HEK293T (cell line): ENCODE measurements at regions not wholly inside any gene's neighbourhood (a gene's known extent, or its start where the extent isn't known, plus 50 kb on each side); places are given as distances from the start of the nearest gene placed in this dataset.

ENCODE experiments used
- ARNT ChIP-seq: fragments of 450-650 bp; IDR thresholded peaks from 2 replicates; pipeline ENCODE4 v1.6.1; 2017; ENCODE audit warnings: mild to moderate bottlenecking
- BHLHE40 ChIP-seq: fragments of 450-650 bp; IDR thresholded peaks from 2 replicates; pipeline ENCODE4 v1.6.1; 2016; ENCODE audit warnings: mild to moderate bottlenecking, moderate library complexity, borderline replicate concordance
- CTBP1 ChIP-seq: fragments of 450-650 bp; IDR thresholded peaks from 2 replicates; pipeline ENCODE4 v1.6.1; 2016; ENCODE audit warnings: borderline replicate concordance
- FOXM1 ChIP-seq: fragments of 450-650 bp; IDR thresholded peaks from 2 replicates; pipeline ENCODE4 v1.6.1; 2017; ENCODE audit warnings: mild to moderate bottlenecking, borderline replicate concordance
- HDGF ChIP-seq: fragments of 450-650 bp; IDR thresholded peaks from 2 replicates; pipeline ENCODE4 v1.6.1; 2017; ENCODE audit warnings: antibody characterized with exemption, borderline replicate concordance
- L3MBTL2 ChIP-seq: fragments of 450-650 bp; conservative IDR thresholded peaks from 2 replicates; pipeline ENCODE4 v1.6.1; 2016; ENCODE audit warnings: mild to moderate bottlenecking
- LEF1 ChIP-seq: fragments of 450-650 bp; IDR thresholded peaks from 2 replicates; pipeline ENCODE4 v1.6.1; 2017; ENCODE audit warnings: mild to moderate bottlenecking, borderline replicate concordance
- NFRKB ChIP-seq: fragments of 450-650 bp; IDR thresholded peaks from 2 replicates; pipeline ENCODE4 v1.6.1; 2016; ENCODE audit warnings: mild to moderate bottlenecking, moderate library complexity
- SUZ12 ChIP-seq: fragments of 450-650 bp; IDR thresholded peaks from 2 replicates; pipeline ENCODE4 v1.6.1; 2016; ENCODE audit warnings: mild to moderate bottlenecking
- ZNF384 ChIP-seq: fragments of 450-650 bp; IDR thresholded peaks from 2 replicates; pipeline ENCODE4 v1.6.1; 2016
- TF ChIP-seq, protein P1 (sequence below): fragments of 450-650 bp; IDR thresholded peaks from 2 replicates; pipeline ENCODE4 v1.6.1; 2016

DNA sequence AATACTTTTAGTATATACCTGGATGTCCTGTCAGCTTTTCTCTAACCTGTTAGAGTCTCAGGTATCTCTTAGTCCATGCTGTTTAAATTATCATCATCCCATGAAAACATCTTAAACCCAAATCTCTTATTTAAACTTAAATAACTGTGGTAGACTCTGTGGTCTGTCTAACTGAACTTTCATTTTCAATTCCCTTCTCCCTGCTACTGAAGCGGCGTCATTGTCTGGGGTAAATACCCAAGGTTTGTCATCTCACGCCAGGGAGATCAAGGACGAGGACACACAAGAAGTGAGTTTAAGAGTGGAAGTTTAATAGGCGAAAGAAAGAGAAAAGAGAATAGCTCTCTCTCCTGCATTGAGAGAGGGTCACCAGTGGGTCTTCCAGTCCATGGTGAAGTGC lies 804.4 kb upstream of the CELF2 start:
- no peak for TF ChIP-seq ZNF384
- no peak for TF ChIP-seq NFRKB
- TF ChIP-seq FOXM1 = no peak
- no peak for TF ChIP-seq ARNT
- TF ChIP-seq L3MBTL2 = no peak
- no peak for TF ChIP-seq BHLHE40
- TF ChIP-seq, protein P1, sequence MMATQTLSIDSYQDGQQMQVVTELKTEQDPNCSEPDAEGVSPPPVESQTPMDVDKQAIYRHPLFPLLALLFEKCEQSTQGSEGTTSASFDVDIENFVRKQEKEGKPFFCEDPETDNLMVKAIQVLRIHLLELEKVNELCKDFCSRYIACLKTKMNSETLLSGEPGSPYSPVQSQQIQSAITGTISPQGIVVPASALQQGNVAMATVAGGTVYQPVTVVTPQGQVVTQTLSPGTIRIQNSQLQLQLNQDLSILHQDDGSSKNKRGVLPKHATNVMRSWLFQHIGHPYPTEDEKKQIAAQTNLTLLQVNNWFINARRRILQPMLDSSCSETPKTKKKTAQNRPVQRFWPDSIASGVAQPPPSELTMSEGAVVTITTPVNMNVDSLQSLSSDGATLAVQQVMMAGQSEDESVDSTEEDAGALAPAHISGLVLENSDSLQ = no peak
- no peak for TF ChIP-seq HDGF
- TF ChIP-seq CTBP1 = no peak
- TF ChIP-seq SUZ12 = no peak
- TF ChIP-seq LEF1 = no peak
